GM12878 (cell line): ENCODE measurements at regions not wholly inside any gene's neighbourhood (a gene's known extent, or its start where the extent isn't known, plus 50 kb on each side); places are given as distances from the start of the nearest gene placed in this dataset.

ENCODE experiments used
- ATAC-seq: fragments of 200-7000 bp; cut with Tn5 transposase; 3 replicates; pipeline ENCODE4 v1.9.1; 2020; ENCODE audit warnings: mild to moderate bottlenecking, moderate library complexity
- BruUV-seq: library from RNA; stranded (reverse); fragments of 400-500 nt; replicated peaks from 2 replicates; lab custom pipeline; 2021; lab: Mats Ljungman, UMichigan
- CTCF ChIA-PET: fragments of 300-600 bp; sonication (Branson Sonifier 250); formaldehyde crosslinking; extraction: SDS; loops from one replicate; lab custom pipeline; 2021; ENCODE audit warnings: inconsistent platforms; lab: Yijun Ruan, JAX
- POLR2A ChIA-PET: fragments of 350-600 bp; formaldehyde crosslinking; extraction: SDS; loops from one replicate; lab custom pipeline; 2021; ENCODE audit warnings: inconsistent platforms; lab: Charles Lee
- RAD21 ChIA-PET: fragments of 300-600 bp; sonication (Branson Sonifier 250); formaldehyde crosslinking; loops from one replicate; lab custom pipeline; 2023; ENCODE audit warnings: antibody characterized with exemption; ENCODE audit not compliant: unreplicated experiment; lab: Charles Lee
- SMC1A ChIA-PET: fragments of 300-600 bp; sonication (Branson Sonifier 250); formaldehyde crosslinking; loops from one replicate; lab custom pipeline; 2023; ENCODE audit not compliant: unreplicated experiment, uncharacterized antibody; lab: Charles Lee
- DNase-seq: peaks from one replicate; pipeline ENCODE4 v3.0.0-alpha.2; 2011; ENCODE audit warnings: low read depth, low spot score
- FAIRE-seq: peaks from 3 replicates; lab custom pipeline; 2011; peaks lifted over from hg19 to GRCh38; lab: Jason Lieb, UNC
- H2AFZ ChIP-seq: 2 replicates; pipeline ENCODE4 v1.6.0; 2011; ENCODE audit warnings: low read depth, low read length, control low read depth; ENCODE audit not compliant: control insufficient read depth
- H3K27ac ChIP-seq: 2 replicates; pipeline ENCODE4 v1.5.1; 2011; ENCODE audit warnings: control low read depth; ENCODE audit not compliant: control insufficient read depth, insufficient read depth
- H3K27me3 ChIP-seq, 2 experiments: replicated peaks in 1 of 2; 2 replicates each; pipeline versions ENCODE4 v1.6.0 to v1.6.1; 2011; ENCODE audit warnings: low read length in 1 of 2; ENCODE audit not compliant: control insufficient read depth in 2 of 2, insufficient read depth in 2 of 2
- H3K36me3 ChIP-seq, 2 experiments: 2 replicates each; pipeline ENCODE4 v1.5.1; 2011; ENCODE audit warnings: low read length in 1 of 2; ENCODE audit not compliant: control insufficient read depth in 2 of 2, insufficient read depth in 2 of 2
- H3K4me1 ChIP-seq: 2 replicates; pipeline ENCODE4 v1.6.1; 2011; ENCODE audit warnings: mild to moderate bottlenecking, low read length, moderate library complexity, mixed read lengths; ENCODE audit not compliant: control insufficient read depth, insufficient read depth
- H3K4me2 ChIP-seq: 2 replicates; pipeline ENCODE4 v1.6.0; 2011; ENCODE audit warnings: control low read depth; ENCODE audit not compliant: control insufficient read depth, insufficient read depth
- H3K4me3 ChIP-seq: fragments of 200-600 bp; sonication (generic); 2 replicates; pipeline ENCODE4 v1.5.1; 2016
- H3K79me2 ChIP-seq: 2 replicates; pipeline ENCODE4 v1.6.0; 2011; ENCODE audit warnings: low read length; ENCODE audit not compliant: control insufficient read depth, insufficient read depth
- H3K9ac ChIP-seq: 2 replicates; pipeline ENCODE4 v1.8.0; 2011; ENCODE audit warnings: low read length, control low read depth, mixed read lengths; ENCODE audit not compliant: control insufficient read depth, insufficient read depth
- H3K9me3 ChIP-seq: replicated peaks from 3 replicates; pipeline ENCODE4 v1.5.1; 2011; ENCODE audit warnings: mild to moderate bottlenecking, low read length; ENCODE audit not compliant: control insufficient read depth, insufficient read depth
- H4K20me1 ChIP-seq: 2 replicates; pipeline ENCODE4 v1.6.0; 2011; ENCODE audit not compliant: control insufficient read depth, insufficient read depth
- BHLHE40 ChIP-seq, 2 experiments: fragments of 450-650 bp in 1 of 2; IDR thresholded peaks; 2 replicates each; pipeline ENCODE4 v1.6.1; 2011 to 2017; ENCODE audit warnings: low read depth in 2 of 2, borderline replicate concordance in 1 of 2, improper control_type of control experiment in 1 of 2, low read length in 1 of 2, mild to moderate bottlenecking in 1 of 2
- CHD1 ChIP-seq: IDR thresholded peaks from 2 replicates; pipeline ENCODE4 v1.6.1; 2012; ENCODE audit warnings: low read depth, low read length, improper control_type of control experiment
- CREM ChIP-seq: IDR thresholded peaks from 2 replicates; pipeline ENCODE4 v1.6.1; 2014; ENCODE audit warnings: antibody characterized with exemption, low read depth
- ZNF24 ChIP-seq: fragments of 450-650 bp; IDR thresholded peaks from 2 replicates; pipeline ENCODE4 v1.6.1; 2017; ENCODE audit warnings: antibody characterized with exemption, mild to moderate bottlenecking
- ZNF384 ChIP-seq: IDR thresholded peaks from 2 replicates; pipeline ENCODE4 v1.6.1; 2012; ENCODE audit warnings: low read depth, mild to moderate bottlenecking, low read length, improper control_type of control experiment, borderline replicate concordance
- WGBS: methylation state at CpG from one replicate; pipeline ENCODE4 v1.1.6; 2016; ENCODE audit warnings: low lambda C conversion rate; ENCODE audit not compliant: insufficient replicate concordance, insufficient coverage; ENCODE audit errors: missing lambda C conversion rate; 5-methylcytosine and 5-hydroxymethylcytosine counted together
- in situ Hi-C: fragments of 300-500 bp; cut with MboI; formaldehyde crosslinking; loops from 9 replicates; pipeline ENCODE4 v1.14.3; 2018; ENCODE audit warnings: mixed read lengths
- intact Hi-C: fragments of 100-400 bp; cut with micrococcal nuclease; formaldehyde crosslinking; loops from one replicate; pipeline ENCODE4 v1.14.2; 2022; ENCODE audit not compliant: unreplicated experiment
- TF ChIP-seq, protein P1 (sequence below): IDR thresholded peaks from 2 replicates; pipeline ENCODE4 v1.6.1; 2012; ENCODE audit warnings: low read length, inconsistent platforms
- TF ChIP-seq, protein P2 (sequence below): IDR thresholded peaks from 2 replicates; pipeline ENCODE4 v1.6.1; 2011; ENCODE audit warnings: low read depth, mild to moderate bottlenecking, low read length, moderate library complexity, borderline replicate concordance; ENCODE audit errors: extremely low read depth
- TF ChIP-seq, protein P3 (sequence below): fragments of 450-650 bp; formaldehyde crosslinking; IDR thresholded peaks from 2 replicates; pipeline ENCODE4 v1.5.0; 2022; ENCODE audit warnings: mild to moderate bottlenecking, missing genetic modification characterization
- TF ChIP-seq, protein P4 (sequence below): fragments of 450-650 bp; IDR thresholded peaks from 2 replicates; pipeline ENCODE4 v1.6.1; 2017; ENCODE audit warnings: low read depth, mild to moderate bottlenecking, moderate library complexity
- TF ChIP-seq, protein P5 (sequence below): IDR thresholded peaks from 2 replicates; pipeline ENCODE4 v1.6.1; 2012; ENCODE audit warnings: mild to moderate bottlenecking, low read depth, low read length

DNA sequence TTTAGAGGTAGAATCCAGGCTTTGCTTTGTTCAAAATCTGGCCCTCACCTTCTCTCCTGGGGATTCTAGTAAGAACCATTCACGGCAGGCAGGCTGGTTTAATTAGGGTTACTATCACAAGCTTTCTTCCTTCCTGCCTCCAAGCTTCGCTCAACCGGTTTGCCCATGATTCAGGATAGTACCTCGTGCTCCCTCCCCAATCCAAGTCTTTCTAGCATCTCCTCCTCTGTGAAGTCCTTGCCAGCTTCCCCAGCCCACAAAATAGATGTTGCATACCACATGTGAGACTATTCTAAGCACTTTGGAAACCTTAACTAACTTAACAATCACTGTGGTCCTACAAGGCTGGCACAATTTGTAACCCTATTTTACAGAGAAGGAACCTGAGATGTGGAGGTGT, 135.1 kb downstream of the SOCS6 start:
- ChIA-PET POLR2A (no interaction called here), RAD21 (no interaction called here), SMC1A (no interaction called here), CTCF (interaction anchor here (1.5 to 3.4 kb wide), 3 partner anchors 10 to 228 kb away, joined by 3 to 9 read pairs (median 8); no protein-coding TSS in a partner anchor)
- no TSS peak for BruUV-seq
- ATAC-seq (no peak), FAIRE-seq (no peak)
- no peak overlapping the region for H3K9ac ChIP-seq
- 54% methylated on average over 4 of the region's 4 CpGs for WGBS
- H3K4me3 ChIP-seq = no peak overlapping the region
- H3K4me1 ChIP-seq = peaks cover 13% of the 10 kb centered on the region
- H3K36me3 ChIP-seq = no peaks in the 10 kb centered on the region
- H4K20me1 ChIP-seq = no peaks in the 10 kb centered on the region
- intact Hi-C loops (no loop called here), in situ Hi-C loops (no loop called here)
- H3K79me2 ChIP-seq = no peaks in the 10 kb centered on the region
- no peak overlapping the region for H2AFZ ChIP-seq
- no peak overlapping the region for H3K4me2 ChIP-seq
- TF ChIP-seq ZNF384 = no peak
- TF ChIP-seq, protein P1, sequence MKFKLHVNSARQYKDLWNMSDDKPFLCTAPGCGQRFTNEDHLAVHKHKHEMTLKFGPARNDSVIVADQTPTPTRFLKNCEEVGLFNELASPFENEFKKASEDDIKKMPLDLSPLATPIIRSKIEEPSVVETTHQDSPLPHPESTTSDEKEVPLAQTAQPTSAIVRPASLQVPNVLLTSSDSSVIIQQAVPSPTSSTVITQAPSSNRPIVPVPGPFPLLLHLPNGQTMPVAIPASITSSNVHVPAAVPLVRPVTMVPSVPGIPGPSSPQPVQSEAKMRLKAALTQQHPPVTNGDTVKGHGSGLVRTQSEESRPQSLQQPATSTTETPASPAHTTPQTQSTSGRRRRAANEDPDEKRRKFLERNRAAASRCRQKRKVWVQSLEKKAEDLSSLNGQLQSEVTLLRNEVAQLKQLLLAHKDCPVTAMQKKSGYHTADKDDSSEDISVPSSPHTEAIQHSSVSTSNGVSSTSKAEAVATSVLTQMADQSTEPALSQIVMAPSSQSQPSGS = no peak
- TF ChIP-seq, protein P2, sequence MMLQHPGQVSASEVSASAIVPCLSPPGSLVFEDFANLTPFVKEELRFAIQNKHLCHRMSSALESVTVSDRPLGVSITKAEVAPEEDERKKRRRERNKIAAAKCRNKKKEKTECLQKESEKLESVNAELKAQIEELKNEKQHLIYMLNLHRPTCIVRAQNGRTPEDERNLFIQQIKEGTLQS = no peak
- TF ChIP-seq, protein P3, sequence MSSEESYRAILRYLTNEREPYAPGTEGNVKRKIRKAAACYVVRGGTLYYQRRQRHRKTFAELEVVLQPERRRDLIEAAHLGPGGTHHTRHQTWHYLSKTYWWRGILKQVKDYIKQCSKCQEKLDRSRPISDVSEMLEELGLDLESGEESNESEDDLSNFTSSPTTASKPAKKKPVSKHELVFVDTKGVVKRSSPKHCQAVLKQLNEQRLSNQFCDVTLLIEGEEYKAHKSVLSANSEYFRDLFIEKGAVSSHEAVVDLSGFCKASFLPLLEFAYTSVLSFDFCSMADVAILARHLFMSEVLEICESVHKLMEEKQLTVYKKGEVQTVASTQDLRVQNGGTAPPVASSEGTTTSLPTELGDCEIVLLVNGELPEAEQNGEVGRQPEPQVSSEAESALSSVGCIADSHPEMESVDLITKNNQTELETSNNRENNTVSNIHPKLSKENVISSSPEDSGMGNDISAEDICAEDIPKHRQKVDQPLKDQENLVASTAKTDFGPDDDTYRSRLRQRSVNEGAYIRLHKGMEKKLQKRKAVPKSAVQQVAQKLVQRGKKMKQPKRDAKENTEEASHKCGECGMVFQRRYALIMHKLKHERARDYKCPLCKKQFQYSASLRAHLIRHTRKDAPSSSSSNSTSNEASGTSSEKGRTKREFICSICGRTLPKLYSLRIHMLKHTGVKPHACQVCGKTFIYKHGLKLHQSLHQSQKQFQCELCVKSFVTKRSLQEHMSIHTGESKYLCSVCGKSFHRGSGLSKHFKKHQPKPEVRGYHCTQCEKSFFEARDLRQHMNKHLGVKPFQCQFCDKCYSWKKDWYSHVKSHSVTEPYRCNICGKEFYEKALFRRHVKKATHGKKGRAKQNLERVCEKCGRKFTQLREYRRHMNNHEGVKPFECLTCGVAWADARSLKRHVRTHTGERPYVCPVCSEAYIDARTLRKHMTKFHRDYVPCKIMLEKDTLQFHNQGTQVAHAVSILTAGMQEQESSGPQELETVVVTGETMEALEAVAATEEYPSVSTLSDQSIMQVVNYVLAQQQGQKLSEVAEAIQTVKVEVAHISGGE (CRISPR knock-in tag) = no peak
- no peak for TF ChIP-seq CHD1
- TF ChIP-seq CREM = no peak
- TF ChIP-seq ZNF24 = no peak
- TF ChIP-seq BHLHE40 (IDR thresholded peaks at IDR 0.05; ENCODE audit: borderline replicate concordance in 1 of 2, low read depth in 2 of 2, low read length in 1 of 2) = no peak
- TF ChIP-seq, protein P4, sequence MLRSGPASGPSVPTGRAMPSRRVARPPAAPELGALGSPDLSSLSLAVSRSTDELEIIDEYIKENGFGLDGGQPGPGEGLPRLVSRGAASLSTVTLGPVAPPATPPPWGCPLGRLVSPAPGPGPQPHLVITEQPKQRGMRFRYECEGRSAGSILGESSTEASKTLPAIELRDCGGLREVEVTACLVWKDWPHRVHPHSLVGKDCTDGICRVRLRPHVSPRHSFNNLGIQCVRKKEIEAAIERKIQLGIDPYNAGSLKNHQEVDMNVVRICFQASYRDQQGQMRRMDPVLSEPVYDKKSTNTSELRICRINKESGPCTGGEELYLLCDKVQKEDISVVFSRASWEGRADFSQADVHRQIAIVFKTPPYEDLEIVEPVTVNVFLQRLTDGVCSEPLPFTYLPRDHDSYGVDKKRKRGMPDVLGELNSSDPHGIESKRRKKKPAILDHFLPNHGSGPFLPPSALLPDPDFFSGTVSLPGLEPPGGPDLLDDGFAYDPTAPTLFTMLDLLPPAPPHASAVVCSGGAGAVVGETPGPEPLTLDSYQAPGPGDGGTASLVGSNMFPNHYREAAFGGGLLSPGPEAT = no peak
- TF ChIP-seq, protein P5, sequence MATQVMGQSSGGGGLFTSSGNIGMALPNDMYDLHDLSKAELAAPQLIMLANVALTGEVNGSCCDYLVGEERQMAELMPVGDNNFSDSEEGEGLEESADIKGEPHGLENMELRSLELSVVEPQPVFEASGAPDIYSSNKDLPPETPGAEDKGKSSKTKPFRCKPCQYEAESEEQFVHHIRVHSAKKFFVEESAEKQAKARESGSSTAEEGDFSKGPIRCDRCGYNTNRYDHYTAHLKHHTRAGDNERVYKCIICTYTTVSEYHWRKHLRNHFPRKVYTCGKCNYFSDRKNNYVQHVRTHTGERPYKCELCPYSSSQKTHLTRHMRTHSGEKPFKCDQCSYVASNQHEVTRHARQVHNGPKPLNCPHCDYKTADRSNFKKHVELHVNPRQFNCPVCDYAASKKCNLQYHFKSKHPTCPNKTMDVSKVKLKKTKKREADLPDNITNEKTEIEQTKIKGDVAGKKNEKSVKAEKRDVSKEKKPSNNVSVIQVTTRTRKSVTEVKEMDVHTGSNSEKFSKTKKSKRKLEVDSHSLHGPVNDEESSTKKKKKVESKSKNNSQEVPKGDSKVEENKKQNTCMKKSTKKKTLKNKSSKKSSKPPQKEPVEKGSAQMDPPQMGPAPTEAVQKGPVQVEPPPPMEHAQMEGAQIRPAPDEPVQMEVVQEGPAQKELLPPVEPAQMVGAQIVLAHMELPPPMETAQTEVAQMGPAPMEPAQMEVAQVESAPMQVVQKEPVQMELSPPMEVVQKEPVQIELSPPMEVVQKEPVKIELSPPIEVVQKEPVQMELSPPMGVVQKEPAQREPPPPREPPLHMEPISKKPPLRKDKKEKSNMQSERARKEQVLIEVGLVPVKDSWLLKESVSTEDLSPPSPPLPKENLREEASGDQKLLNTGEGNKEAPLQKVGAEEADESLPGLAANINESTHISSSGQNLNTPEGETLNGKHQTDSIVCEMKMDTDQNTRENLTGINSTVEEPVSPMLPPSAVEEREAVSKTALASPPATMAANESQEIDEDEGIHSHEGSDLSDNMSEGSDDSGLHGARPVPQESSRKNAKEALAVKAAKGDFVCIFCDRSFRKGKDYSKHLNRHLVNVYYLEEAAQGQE = no peak
- TF ChIP-seq, all 136 proteins: peak for 0
- Histone ChIP-seq H3K27ac (no peak overlapping the region), H3K9me3 (no peaks in the 10 kb centered on the region; the same call in 2 of the 3 replicates), H3K27me3 (no peaks in the 10 kb centered on the region; a peak in 1 of 4 replicates)
- DNase-seq = no peak
